ENCODE measurements at regions not wholly inside any gene's neighbourhood (a gene's known extent, or its start where the extent isn't known, plus 50 kb on each side); places are given as distances from the start of the nearest gene placed in this dataset.

DNA sequence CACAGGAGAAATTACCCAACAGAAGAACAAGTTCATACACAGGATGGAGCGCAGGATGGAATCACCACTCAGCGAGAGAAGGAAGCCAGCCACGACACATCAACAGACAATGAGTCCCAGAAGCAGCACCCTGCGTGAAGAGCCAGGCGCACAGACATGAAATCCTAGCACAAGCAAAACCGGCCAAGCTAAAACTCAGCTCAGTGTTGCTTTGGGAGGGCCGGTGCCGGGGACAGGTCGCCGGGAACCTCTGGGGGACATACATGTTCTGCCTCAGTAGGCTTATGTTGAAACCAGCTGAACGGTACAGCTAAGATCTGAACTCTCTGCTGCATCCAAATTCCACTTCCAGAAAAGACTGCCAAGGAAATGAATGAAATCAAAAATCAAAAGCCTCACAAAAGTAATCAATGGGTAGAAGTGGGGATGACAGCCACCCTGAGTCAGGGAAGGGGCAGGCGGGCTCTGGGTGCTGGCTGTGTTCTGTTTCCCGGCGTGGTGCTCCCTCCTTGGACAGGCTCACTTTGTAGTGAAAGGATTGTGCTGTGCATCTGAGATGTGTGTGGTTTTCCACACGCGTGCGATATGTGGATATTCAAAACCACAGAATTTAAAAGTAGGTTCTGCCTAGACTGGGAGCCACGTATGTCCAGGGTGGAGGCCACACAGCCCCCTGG lies 114.7 kb downstream of the PDGFA start:
- TF ChIP-seq, protein P1, sequence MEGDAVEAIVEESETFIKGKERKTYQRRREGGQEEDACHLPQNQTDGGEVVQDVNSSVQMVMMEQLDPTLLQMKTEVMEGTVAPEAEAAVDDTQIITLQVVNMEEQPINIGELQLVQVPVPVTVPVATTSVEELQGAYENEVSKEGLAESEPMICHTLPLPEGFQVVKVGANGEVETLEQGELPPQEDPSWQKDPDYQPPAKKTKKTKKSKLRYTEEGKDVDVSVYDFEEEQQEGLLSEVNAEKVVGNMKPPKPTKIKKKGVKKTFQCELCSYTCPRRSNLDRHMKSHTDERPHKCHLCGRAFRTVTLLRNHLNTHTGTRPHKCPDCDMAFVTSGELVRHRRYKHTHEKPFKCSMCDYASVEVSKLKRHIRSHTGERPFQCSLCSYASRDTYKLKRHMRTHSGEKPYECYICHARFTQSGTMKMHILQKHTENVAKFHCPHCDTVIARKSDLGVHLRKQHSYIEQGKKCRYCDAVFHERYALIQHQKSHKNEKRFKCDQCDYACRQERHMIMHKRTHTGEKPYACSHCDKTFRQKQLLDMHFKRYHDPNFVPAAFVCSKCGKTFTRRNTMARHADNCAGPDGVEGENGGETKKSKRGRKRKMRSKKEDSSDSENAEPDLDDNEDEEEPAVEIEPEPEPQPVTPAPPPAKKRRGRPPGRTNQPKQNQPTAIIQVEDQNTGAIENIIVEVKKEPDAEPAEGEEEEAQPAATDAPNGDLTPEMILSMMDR (IDR thresholded peaks at IDR 0.05) = no peak
- DNase-seq (no peak), ATAC-seq (no peak)

GRCh38 chr7:405489-406211 lies 114.0 kb downstream of the PDGFA start:
- DNase-seq (peak; percentile 62), ATAC-seq (no peak)
- TF ChIP-seq, protein P1 (IDR thresholded peaks at IDR 0.05) = no peak
- Histone ChIP-seq H3K4me3 (no peak overlapping the region), H3K27ac (no peak overlapping the region), H3K9me3 (no peaks in the 10 kb centered on the region), H3K4me1 (no peaks in the 10 kb centered on the region), H3K36me3 (no peaks in the 10 kb centered on the region), H3K27me3 (peaks cover 11% of the 10 kb centered on the region)
- intact Hi-C loops (cut with DNase I) = no loop called here

More for the DNA sequence above, 114.7 kb downstream of the PDGFA start:
- no peak overlapping the region for H3K27ac ChIP-seq
- intact Hi-C loops (cut with DNase I) = no loop called here
- peaks cover 7% of the 10 kb centered on the region for H3K27me3 ChIP-seq
- H3K36me3 ChIP-seq = no peaks in the 10 kb centered on the region
- no peaks in the 10 kb centered on the region for H3K4me1 ChIP-seq
- H3K9me3 ChIP-seq = no peaks in the 10 kb centered on the region
- H3K4me3 ChIP-seq = no peak overlapping the region

DNA sequence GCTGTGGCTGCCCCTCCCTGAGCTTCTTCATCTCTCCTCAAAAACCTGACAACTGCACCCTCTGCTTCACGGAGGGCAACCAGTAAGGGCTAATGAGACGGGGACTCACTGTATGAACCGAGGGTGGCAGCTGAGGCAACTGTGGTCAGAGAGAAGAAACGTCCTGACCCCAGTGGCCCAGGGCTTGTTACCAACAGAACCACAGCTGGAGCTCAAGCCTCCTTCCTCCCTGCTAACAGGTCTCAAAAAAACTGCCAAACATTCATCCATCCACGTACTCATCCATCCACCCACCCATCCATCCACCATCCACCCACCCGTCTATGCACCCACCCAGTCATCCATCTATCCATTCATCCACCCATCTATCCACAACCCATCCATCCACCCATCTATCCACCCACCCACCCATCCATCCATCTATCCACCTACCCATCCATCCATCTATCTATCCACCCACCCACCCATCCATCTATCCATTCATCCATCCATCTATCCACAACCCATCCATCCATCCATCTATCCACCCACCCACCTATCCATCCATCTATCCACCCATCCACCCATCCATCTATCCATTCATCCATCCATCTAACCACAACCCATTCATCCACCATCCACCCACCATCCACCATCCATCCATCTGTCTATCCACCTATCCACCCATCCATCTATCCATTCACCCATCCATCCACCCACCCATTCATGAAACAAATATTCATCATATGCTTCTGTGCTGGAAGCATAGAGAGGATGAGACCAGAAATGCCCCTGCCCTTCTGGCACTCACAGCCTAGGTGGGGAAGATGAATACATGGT lies 111.7 kb downstream of the PDGFA start:
- no peaks in the 10 kb centered on the region for H3K4me1 ChIP-seq
- no peaks in the 10 kb centered on the region for H3K9me3 ChIP-seq
- no peaks in the 10 kb centered on the region for H3K36me3 ChIP-seq
- ATAC-seq = no peak
- peaks cover 11% of the 10 kb centered on the region for H3K27me3 ChIP-seq
- no peak for DNase-seq
- TF ChIP-seq, protein P1 (IDR thresholded peaks at IDR 0.05) = no peak
- H3K4me3 ChIP-seq = no peak overlapping the region
- intact Hi-C loops (cut with DNase I) = no loop called here
- no peak overlapping the region for H3K27ac ChIP-seq

GRCh38 chr7:408751-409311 lies 110.8 kb downstream of the PDGFA start:
- H3K4me3 ChIP-seq = no peak overlapping the region
- no peak for ATAC-seq
- intact Hi-C loops (cut with DNase I) = no loop called here
- H3K4me1 ChIP-seq = no peaks in the 10 kb centered on the region
- peak; percentile 58 for DNase-seq
- H3K36me3 ChIP-seq = no peaks in the 10 kb centered on the region
- H3K27me3 ChIP-seq = peaks cover 11% of the 10 kb centered on the region
- TF ChIP-seq, protein P1 (IDR thresholded peaks at IDR 0.05) = no peak
- no peak overlapping the region for H3K27ac ChIP-seq
- no peaks in the 10 kb centered on the region for H3K9me3 ChIP-seq

GRCh38 chr7:409339-410281 lies 110.0 kb downstream of the PDGFA start:
- ATAC-seq = no peak
- intact Hi-C loops (cut with DNase I) = no loop called here
- Histone ChIP-seq H3K4me3 (no peak overlapping the region), H3K27me3 (peaks cover 11% of the 10 kb centered on the region), H3K4me1 (no peaks in the 10 kb centered on the region), H3K36me3 (no peaks in the 10 kb centered on the region), H3K27ac (no peak overlapping the region), H3K9me3 (no peaks in the 10 kb centered on the region)
- DNase-seq = no peak
- TF ChIP-seq, protein P1 (IDR thresholded peaks at IDR 0.05) = no peak

All from upper lobe of right lung (tissue), 1 donor.